Vagina (tissue), 2 donors: ENCODE measurements at regions not wholly inside any gene's neighbourhood (a gene's known extent, or its start where the extent isn't known, plus 50 kb on each side); places are given as distances from the start of the nearest gene placed in this dataset.

Experiments used
- CTCF ChIP-seq, 3 experiments: fragments of 450-650 bp in 2 of 3; fragments of 200-600 bp in 1 of 3; sonication (generic) in 1 of 3; IDR thresholded peaks; one replicate each; pipeline ENCODE4 v1.5.1; 2017 to 2019; ENCODE audit warnings: antibody characterized with exemption in 3 of 3, mild to moderate bottlenecking in 2 of 3, moderate library complexity in 2 of 3
- POLR2AphosphoS5 ChIP-seq, 2 donors: sonication (generic); formaldehyde crosslinking; IDR thresholded peaks; one replicate each; pipeline ENCODE4 v1.9.0; 2017; ENCODE audit warnings: antibody characterized with exemption in 2 of 2, mild to moderate bottlenecking in 2 of 2, low read depth in 1 of 2; ENCODE audit not compliant: insufficient read depth in 1 of 2

GRCh38 chr2:209358992-209359391 is 64.9 kb upstream of the MAP2 start:
- no peak for TF ChIP-seq CTCF (IDR thresholded peaks at IDR 0.05)
- TF ChIP-seq POLR2AphosphoS5 (IDR thresholded peaks at IDR 0.05; ENCODE audit: insufficient read depth in 1 of 2, low read depth in 1 of 2) = no peak
